Uterus (tissue), 2 donors: ENCODE measurements at regions not wholly inside any gene's neighbourhood (a gene's known extent, or its start where the extent isn't known, plus 50 kb on each side); places are given as distances from the start of the nearest gene placed in this dataset.

ENCODE experiments used
- POLR2A ChIP-seq, 2 donors: fragments of 450-650 bp; IDR thresholded peaks; one replicate each; pipeline ENCODE4 v1.6.1; 2016; ENCODE audit warnings: antibody characterized with exemption in 2 of 2, mild to moderate bottlenecking in 1 of 2, moderate library complexity in 1 of 2
- TF ChIP-seq, protein P1 (sequence below), 4 experiments: fragments of 200-600 bp in 2 of 4; fragments of 450-650 bp in 2 of 4; sonication (generic) in 2 of 4; IDR thresholded peaks; one replicate each; pipeline ENCODE4 v1.5.1; 2016 to 2019; ENCODE audit warnings: antibody characterized with exemption in 4 of 4, mild to moderate bottlenecking in 2 of 4, moderate library complexity in 1 of 4

DNA sequence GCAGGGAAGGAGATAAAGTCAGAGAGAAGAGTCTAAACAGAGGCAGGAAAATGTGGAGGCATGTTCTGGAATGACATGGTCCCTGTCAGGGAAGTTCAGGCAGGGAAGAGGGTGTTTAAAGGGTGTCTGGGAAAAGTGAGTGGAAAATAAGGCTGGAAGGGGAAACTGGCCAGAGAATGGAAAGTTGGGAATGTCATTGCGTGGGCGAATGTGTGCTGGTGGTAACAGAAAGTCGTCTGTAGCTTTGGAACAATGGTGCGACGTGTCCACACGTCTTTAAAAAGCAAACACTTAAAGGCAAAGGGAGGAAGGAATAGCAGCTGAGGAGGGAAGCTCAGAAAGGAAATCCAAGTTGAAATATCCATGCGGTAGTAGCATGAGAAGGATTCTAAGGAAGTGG is 469.5 kb upstream of the SALL3 start:
- TF ChIP-seq, protein P1, sequence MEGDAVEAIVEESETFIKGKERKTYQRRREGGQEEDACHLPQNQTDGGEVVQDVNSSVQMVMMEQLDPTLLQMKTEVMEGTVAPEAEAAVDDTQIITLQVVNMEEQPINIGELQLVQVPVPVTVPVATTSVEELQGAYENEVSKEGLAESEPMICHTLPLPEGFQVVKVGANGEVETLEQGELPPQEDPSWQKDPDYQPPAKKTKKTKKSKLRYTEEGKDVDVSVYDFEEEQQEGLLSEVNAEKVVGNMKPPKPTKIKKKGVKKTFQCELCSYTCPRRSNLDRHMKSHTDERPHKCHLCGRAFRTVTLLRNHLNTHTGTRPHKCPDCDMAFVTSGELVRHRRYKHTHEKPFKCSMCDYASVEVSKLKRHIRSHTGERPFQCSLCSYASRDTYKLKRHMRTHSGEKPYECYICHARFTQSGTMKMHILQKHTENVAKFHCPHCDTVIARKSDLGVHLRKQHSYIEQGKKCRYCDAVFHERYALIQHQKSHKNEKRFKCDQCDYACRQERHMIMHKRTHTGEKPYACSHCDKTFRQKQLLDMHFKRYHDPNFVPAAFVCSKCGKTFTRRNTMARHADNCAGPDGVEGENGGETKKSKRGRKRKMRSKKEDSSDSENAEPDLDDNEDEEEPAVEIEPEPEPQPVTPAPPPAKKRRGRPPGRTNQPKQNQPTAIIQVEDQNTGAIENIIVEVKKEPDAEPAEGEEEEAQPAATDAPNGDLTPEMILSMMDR (IDR thresholded peaks at IDR 0.05), result no peak
- TF ChIP-seq POLR2A (IDR thresholded peaks at IDR 0.05), result no peak
